Mucosa of descending colon (tissue), 3 donors: ENCODE measurements at regions not wholly inside any gene's neighbourhood (a gene's known extent, or its start where the extent isn't known, plus 50 kb on each side); places are given as distances from the start of the nearest gene placed in this dataset.

Experiments used
- ATAC-seq: fragments of 200-7000 bp; cut with Tn5 transposase; one replicate; pipeline ENCODE4 v1.9.1; 2020; ENCODE audit warnings: mild to moderate bottlenecking, moderate library complexity
- DNase-seq, 3 donors: peaks; one replicate each; pipeline ENCODE4 v3.0.0-alpha.2; 2020
- H3K36me3 ChIP-seq: fragments of 200-600 bp; one replicate; pipeline ENCODE4 v1.8.0; 2021; ENCODE audit warnings: low read depth, mild to moderate bottlenecking
- H3K4me1 ChIP-seq: fragments of 200-600 bp; one replicate; pipeline ENCODE4 v1.8.0; 2021; ENCODE audit warnings: low read depth, mild to moderate bottlenecking
- H3K4me3 ChIP-seq: fragments of 200-600 bp; one replicate; pipeline ENCODE4 v1.8.0; 2021; ENCODE audit warnings: mild to moderate bottlenecking
- H3K9me3 ChIP-seq: fragments of 200-600 bp; one replicate; pipeline ENCODE4 v1.8.0; 2021; ENCODE audit warnings: mild to moderate bottlenecking
- intact Hi-C, 2 donors: fragments of 100-400 bp; cut with DNase I in 1 of 2; cut with micrococcal nuclease in 1 of 2; formaldehyde crosslinking; loops; one replicate each; pipeline versions ENCODE4 v1.11.0 to v1.11.1; 2022; cut with DNase I, micrococcal nuclease
- TF ChIP-seq, protein P1 (sequence below): fragments of 200-600 bp; IDR thresholded peaks from one replicate; pipeline ENCODE4 v1.8.0; 2022; ENCODE audit warnings: antibody characterized with exemption, mild to moderate bottlenecking
- donor health status: DM: no; HTN: no; CAD: no; lungs with moderate emphysema.
- donor health status: DM: no; HTN: no; CAD: no.
- donor health status: DM: no; HTN: yes; CAD: no.

DNA sequence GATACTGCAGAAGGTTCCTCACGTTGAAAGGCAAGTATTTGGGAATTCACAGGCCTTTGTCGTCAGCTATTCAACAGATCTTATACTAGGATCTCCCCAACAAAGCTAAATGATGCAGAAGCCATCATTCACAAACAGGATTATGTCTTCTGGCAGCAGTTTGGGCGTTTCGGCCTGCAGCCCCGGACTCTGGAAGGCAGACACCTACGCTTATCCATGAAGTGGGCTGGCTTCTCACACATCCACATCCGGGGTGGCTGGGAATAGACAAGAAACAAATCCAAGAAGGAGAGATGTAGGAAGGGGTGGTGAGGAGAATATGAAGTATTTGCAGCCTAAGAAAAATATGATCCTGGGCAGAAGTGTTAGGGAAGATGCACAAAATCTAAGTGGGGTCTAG is 471.9 kb downstream of the AGTPBP1 start:
- intact Hi-C loops: no loop called here
- ATAC-seq (no peak), DNase-seq (no peak)
- Histone ChIP-seq H3K9me3 (no peaks in the 10 kb centered on the region), H3K4me1 (no peaks in the 10 kb centered on the region), H3K36me3 (no peaks in the 10 kb centered on the region), H3K4me3 (no peak overlapping the region)
- TF ChIP-seq, protein P1, sequence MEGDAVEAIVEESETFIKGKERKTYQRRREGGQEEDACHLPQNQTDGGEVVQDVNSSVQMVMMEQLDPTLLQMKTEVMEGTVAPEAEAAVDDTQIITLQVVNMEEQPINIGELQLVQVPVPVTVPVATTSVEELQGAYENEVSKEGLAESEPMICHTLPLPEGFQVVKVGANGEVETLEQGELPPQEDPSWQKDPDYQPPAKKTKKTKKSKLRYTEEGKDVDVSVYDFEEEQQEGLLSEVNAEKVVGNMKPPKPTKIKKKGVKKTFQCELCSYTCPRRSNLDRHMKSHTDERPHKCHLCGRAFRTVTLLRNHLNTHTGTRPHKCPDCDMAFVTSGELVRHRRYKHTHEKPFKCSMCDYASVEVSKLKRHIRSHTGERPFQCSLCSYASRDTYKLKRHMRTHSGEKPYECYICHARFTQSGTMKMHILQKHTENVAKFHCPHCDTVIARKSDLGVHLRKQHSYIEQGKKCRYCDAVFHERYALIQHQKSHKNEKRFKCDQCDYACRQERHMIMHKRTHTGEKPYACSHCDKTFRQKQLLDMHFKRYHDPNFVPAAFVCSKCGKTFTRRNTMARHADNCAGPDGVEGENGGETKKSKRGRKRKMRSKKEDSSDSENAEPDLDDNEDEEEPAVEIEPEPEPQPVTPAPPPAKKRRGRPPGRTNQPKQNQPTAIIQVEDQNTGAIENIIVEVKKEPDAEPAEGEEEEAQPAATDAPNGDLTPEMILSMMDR: no peak

DNA sequence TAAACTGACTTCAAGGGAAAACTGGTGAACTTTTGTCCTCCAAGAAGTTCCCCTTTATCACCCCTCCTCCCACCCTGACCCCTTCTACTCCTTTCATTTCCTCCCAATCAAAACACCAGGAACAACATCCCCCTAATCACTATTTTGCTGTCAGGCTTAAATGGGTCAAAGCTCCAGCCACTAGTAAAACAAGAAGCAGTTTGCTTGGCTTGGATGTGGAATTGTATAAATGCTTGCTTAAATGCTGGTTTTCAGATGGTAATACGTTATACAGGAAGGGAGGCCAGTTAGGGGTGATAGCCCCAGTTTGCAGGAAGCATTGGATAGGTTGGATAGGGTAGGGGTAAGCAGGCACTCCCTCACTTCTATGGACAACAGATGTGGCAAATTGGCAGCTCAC is 473.6 kb downstream of the AGTPBP1 start:
- TF ChIP-seq, protein P1: no peak
- DNase-seq (no peak), ATAC-seq (no peak)
- intact Hi-C loops: no loop called here
- H3K36me3 ChIP-seq: no peaks in the 10 kb centered on the region
- H3K4me1 ChIP-seq: no peaks in the 10 kb centered on the region
- no peaks in the 10 kb centered on the region for H3K9me3 ChIP-seq
- no peak overlapping the region for H3K4me3 ChIP-seq

DNA sequence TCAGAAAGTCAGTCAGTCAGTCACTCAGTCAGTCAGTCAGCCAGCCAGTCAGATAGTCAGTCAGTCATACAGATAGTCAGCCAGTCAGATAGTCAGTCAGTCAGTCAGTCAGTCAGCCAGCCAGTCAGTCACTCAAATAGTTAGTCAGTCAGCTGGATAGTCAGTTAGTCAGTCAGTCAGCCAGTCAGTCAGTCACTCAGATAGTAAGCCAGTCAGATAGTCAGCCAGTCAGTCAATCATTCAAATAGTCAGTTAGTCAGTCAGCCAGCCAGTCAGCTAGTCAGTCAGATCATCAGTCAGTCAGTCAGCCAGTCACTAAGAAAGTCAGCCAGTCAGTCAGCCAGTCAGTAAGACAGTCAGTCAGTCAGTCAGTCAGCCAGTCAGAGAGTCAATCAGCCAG is 477.1 kb downstream of the AGTPBP1 start:
- no peaks in the 10 kb centered on the region for H3K4me1 ChIP-seq
- no peak for ATAC-seq
- DNase-seq: no peak
- no peak overlapping the region for H3K4me3 ChIP-seq
- TF ChIP-seq, protein P1: no peak
- no peaks in the 10 kb centered on the region for H3K36me3 ChIP-seq
- intact Hi-C loops: no loop called here
- H3K9me3 ChIP-seq: no peaks in the 10 kb centered on the region

DNA sequence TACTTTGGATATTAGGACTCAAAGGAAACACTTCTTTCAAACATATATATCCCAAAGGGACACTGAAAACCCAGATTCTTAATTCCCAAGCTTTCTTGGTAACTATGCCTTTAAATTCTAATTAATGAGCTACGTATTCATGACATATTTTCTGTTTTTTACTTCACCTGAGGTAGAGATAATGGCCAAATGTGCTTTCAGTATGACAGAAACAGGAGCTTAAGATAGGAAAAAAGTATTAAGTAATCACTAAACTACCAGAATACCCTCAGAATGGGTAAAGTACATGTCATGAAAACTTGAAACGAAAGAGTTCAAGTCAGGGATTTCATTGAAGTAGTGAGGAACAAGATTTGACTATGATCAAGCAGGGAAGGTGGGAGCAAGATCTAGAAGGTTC is 478.5 kb downstream of the AGTPBP1 start:
- no peaks in the 10 kb centered on the region for H3K9me3 ChIP-seq
- ATAC-seq (no peak), DNase-seq (no peak)
- TF ChIP-seq, protein P1: no peak
- no peak overlapping the region for H3K4me3 ChIP-seq
- H3K36me3 ChIP-seq: no peaks in the 10 kb centered on the region
- intact Hi-C loops: no loop called here
- H3K4me1 ChIP-seq: peaks cover 5% of the 10 kb centered on the region

DNA sequence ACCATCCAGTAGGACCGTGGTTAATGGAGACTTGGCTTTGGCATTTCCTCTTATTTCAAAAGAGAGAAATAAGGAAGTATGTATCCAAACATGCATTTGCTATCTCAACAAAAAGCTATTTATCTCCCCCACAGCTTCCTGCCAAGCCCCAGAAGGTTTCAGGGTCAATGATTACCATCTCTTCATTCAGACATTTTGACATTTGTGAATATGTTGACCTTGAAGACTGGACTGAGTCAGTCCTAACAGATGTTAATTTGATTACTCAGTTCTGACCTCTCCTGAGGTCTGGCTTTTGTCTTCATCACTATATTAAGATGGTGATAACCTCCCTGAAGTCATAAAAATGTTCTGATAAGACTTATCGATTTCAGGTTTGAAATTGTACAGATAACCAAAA is 479.4 kb downstream of the AGTPBP1 start:
- TF ChIP-seq, protein P1: no peak
- H3K9me3 ChIP-seq: no peaks in the 10 kb centered on the region
- no peaks in the 10 kb centered on the region for H3K36me3 ChIP-seq
- no peak overlapping the region for H3K4me3 ChIP-seq
- ATAC-seq (no peak), DNase-seq (no peak)
- peaks cover 11% of the 10 kb centered on the region for H3K4me1 ChIP-seq
- intact Hi-C loops: no loop called here

DNA sequence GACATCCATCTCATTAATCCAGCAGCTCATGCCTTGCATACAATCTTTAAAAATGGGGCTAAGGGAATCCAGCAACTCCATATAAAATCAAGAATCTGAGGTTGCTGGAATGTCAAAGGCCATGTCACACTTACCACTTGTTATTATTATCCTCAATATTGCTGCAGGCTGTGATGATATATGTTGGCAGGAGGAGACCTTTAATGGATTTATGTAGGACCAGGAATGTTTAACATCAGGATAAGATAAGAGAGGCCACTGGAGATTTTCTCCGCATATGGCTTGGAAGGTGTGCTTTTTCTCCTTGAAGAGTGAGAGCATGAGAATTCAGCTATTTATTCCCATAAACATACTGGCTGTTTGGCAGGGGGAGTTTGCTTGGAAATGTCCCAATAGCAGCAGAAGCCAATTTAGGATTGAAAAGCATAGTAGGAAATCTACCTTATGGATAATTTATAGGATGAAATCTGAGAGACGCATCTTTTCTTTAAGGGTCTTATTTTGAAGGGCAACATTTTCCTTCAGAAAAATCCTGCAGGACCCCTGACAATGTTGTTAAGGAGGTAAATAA is 481.4 kb downstream of the AGTPBP1 start:
- DNase-seq (no peak), ATAC-seq (no peak)
- intact Hi-C loops: no loop called here
- H3K4me3 ChIP-seq: no peak overlapping the region
- TF ChIP-seq, protein P1: no peak
- H3K9me3 ChIP-seq: no peaks in the 10 kb centered on the region
- H3K36me3 ChIP-seq: no peaks in the 10 kb centered on the region
- H3K4me1 ChIP-seq: peaks cover 11% of the 10 kb centered on the region
